LHCN-M2 (cell line): ENCODE measurements at regions not wholly inside any gene's neighbourhood (a gene's known extent, or its start where the extent isn't known, plus 50 kb on each side); places are given as distances from the start of the nearest gene placed in this dataset.

Source experiments
- DNase-seq: peaks from one replicate; pipeline ENCODE4 v3.0.0-alpha.2; 2012; ENCODE audit warnings: low read depth

DNA sequence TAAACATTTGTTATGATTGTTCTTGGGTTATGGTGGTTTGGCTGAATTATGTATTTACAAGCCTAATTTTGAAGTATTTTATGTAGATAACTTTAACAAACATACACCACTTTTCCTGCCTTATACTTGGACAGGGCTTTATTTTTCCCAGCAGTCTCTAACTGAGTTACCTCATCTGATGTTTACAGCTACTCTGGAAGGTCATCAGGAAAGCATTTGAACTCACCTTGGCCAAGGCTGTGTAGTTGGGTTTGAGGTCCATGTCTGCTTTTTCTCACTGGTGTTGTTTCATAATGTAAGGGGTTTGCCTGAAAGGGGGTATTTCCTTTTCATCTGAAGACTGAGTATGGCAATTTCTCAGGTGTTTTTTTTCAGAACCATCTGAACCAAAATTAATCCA lies 193.5 kb downstream of the RWDD3 start:
- DNase-seq: no peak

- no peak for DNase-seq
Observed at GRCh38 chr1:95431235-95431634, 197.2 kb downstream of the RWDD3 start.

DNA sequence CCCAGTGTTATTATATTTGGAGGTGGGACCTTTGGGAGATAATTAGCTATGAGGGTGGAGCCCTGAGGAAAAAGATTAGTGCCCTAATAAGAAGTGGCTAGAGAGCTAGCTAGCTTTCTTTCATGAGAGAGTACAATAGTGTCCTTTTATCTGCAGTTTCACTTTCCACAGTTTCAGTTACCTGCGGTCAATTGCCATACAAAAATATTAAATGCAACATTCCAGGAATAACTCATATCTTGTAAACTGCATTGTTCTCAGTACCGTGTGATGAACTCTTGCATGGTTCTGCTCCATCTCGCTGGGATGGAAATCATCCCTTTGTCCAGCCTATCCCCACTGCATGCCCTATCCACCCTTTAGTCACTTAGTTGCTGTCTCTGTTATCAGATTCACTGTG lies 201.6 kb downstream of the RWDD3 start:
- no peak for DNase-seq

DNA sequence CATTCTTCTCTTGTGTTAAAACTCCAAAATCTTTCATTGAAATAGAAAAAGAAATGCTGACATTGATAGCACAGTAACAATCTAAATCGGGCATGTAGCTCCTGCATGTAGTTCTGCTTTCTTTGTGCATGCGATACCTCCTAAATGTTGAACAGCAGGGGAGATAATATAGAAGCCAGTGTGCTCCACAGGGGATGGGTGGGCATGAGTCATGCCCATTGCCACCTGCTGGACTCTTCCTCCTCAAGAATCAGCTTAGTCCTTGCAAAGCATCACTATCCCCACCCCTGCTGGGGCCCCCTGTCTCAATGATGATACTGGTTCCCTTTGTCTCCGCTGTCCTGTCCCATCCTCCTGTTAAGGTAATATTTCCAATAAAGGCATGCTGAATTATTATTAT lies 203.0 kb downstream of the RWDD3 start:
- DNase-seq: no peak

GRCh38 chr1:95437781-95438180 lies 203.8 kb downstream of the RWDD3 start:
- DNase-seq: no peak

- DNase-seq: no peak
Observed at GRCh38 chr1:95438218-95438948, 204.4 kb downstream of the RWDD3 start.

- DNase-seq: no peak
Observed at GRCh38 chr1:95440511-95440910, 206.5 kb downstream of the RWDD3 start.

- no peak for DNase-seq
Observed at GRCh38 chr1:95449516-95449915, 215.5 kb downstream of the RWDD3 start.

DNA sequence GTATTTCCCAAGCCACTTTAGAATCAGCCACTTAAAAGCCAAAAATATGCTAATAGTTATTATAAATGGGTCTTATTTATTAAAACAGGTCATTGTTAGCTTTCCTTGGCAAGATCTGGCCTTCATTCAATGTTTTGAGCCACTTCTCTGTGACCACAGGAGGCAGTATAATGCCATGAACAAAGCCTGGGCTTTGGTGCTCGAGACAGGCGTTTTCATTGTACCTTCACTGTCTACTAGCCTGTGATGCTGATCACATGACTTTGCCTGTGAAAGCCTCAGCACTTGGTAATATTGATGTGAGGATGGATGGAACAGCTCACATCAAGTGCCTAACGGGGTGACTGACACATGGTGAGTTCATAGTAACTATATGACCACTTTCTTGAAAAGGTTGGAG lies 217.0 kb downstream of the RWDD3 start:
- no peak for DNase-seq

GRCh38 chr1:95451904-95452303 lies 217.9 kb downstream of the RWDD3 start:
- no peak for DNase-seq

DNA sequence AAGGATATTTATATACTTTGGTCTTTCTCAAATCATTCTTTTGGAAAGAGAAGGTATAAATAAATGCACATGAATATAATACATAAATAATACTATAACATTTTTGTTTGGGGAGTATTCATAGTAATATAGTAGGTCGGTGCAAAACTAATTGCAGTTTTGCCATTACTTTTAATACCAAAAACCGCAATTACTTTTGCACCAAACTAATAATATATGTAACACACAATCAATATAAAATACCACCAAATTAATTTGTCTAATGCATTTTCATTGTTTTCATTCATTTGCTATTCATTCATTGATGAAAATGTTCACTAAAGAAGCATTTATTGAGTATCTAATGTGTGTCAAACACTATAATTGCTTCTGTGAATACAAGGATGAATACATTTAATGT lies 219.0 kb downstream of the RWDD3 start:
- DNase-seq: no peak

DNA sequence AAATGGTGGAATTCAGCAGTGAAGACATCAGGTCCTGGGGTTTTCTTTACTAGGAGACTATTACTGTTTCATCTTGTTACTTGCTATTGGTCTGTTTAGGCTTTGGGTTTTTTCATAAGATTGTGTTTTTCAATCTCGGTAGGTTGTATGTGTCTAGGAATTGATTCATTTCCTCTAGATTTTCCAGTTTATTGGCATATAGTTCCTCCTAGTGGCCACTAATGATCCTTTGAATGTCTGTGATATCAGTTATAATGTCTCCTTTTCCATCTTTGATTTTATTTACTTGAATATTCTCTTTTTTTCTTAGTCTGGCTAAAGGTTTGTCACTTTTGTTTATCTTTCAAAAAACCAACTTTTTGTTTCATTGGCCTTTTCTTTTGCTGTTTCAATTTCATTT lies 233.0 kb downstream of the RWDD3 start:
- no peak for DNase-seq

DNA sequence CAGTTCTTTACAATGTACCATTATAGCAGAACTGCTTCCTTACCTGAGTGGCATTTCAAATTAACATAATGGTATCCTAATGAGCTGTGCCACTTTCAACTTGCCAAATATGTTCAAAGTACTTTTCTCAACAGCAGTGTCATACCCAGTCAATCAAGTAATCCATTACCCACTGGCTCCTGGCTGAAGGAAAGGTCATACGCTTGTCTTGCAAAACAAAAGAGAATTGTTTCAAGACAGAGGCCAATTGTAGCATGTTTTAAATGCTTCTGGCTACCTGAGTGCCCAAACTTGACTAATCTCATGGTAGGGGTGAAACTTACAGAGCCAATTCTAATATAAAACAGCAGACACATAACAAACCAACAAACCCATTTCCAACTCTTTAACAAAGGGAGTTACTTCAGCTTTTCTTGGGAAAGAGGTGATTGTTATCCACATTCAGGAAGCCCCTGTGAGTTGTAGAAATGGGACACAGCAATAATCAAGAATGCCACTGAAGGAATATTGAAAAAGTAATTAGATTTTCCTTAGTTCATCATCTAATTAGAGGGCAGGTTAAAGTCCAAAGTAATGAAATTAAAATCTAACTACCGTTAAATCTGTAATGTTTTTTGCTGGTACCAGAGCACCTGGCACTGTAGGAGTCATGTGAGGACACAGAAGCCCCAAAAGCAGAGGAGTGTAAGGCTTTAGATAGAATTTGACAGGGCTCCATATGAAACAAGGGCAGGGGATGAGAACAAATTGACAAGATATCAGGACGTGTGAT lies 241.9 kb downstream of the RWDD3 start:
- DNase-seq: no peak

GRCh38 chr1:95496307-95496706 lies 262.3 kb downstream of the RWDD3 start:
- DNase-seq: no peak

GRCh38 chr1:95496773-95497172 lies 262.8 kb downstream of the RWDD3 start:
- DNase-seq: no peak

GRCh38 chr1:95497566-95497965 lies 263.6 kb downstream of the RWDD3 start:
- DNase-seq: no peak

DNA sequence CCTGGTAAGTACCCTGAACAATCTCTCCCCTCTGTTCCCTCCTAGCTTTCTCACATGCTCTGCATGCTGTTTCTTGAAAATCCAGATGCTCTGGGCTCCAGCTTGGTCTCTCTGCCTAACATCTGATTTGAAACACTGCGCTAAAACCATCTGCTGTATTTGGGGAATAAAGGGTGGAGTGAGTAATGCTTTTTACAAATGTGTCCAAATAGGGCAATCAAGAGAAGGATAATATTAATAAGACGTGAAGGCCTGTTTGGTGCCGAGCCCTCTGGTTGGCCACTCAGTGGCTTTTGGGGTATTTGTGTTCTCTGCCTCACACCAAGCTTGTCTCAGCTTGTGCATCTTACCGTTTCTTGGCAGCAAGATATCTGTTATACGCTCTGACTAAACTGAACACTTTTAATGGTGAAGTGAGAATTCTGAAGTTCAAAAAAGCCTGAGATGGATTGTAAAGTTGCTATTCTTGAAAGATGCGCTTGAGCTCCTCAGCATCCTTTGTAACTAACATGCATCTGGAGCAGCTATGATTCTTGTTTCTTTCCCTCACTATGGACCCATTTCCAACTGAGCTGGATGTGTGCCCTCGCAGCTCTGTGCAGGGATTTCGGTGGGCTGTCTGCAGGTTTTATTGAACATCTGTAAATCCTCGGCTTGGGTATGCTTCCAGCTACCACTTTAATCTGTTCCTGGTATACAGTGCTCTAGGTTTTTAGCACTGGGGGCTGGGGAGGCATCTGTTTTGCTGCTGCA lies 269.4 kb downstream of the RWDD3 start:
- no peak for DNase-seq

- DNase-seq: no peak
Observed at GRCh38 chr1:95504321-95504720, 270.3 kb downstream of the RWDD3 start.

DNA sequence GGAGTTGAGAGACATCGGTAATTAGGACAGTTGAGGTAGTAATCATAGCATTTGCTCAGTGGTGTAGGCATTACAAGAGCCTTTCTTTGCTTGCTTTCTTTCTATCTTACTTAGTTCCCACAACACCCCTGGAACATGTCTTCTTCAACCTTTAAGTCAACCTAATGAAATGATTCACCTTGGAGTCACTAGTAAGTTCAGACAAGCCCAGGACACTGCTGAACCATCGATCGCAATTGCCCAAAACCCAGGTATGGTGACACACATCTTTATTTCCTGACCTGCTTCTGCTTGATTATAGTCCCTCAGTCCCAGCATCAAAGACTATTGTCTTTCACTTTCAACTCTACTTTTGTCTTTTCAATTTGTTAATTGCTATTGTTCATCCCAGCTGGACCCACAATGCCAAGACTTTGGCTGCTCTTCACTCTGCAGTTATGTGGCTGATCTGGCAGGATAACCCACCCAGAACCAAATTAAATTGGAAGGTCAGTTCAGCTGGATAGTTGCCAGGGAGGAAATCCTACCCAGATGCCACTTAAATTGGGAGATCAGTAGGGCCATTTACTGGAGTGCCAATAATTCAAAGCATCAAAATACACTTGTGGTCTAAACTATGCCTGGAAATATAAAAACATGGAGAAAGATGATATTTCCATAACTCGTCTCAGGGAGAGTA lies 272.9 kb downstream of the RWDD3 start:
- no peak for DNase-seq

GRCh38 chr1:95509989-95510388 lies 276.0 kb downstream of the RWDD3 start:
- DNase-seq: no peak

DNA sequence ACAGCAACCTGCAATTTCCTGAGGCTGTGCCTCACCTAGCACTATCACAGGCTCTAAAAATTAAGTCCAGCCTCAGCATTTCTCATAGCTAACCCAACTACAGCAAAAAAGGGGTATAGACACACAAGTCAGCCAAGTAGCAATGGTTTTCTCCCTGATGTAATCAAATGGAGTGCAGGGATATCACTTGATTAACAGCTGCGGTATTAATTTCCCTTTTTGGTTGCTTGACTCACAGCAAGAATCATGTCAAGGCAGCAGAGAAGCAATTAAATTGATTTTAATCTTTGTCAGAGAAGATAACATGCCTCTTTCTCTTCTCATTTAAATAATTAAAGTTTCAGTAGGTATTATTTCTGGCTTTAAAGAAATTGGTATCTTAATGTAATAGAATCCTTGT lies 278.9 kb downstream of the RWDD3 start:
- DNase-seq: no peak

- no peak for DNase-seq
Observed at GRCh38 chr1:95517506-95517905, 283.5 kb downstream of the RWDD3 start.
